ACHN (cell line): ENCODE measurements at regions not wholly inside any gene's neighbourhood (a gene's known extent, or its start where the extent isn't known, plus 50 kb on each side); places are given as distances from the start of the nearest gene placed in this dataset.
A peak's percentile ranks its signal among the peaks of the same experiment; 100 is the strongest.
"Not testable (repeated sequence)": the region's sequence is repeated elsewhere in the genome, so short reads cannot be mapped to it uniquely, and the experiment has no call there.

Source experiments
- DNase-seq: peaks from one replicate; pipeline ENCODE4 v3.0.0-alpha.2; 2015
- in situ Hi-C: cut with HindIII; loops from 2 replicates; pipeline ENCODE4 v1.10.0; 2017; ENCODE audit warnings: low sequenced_read_pairs, low pct_ligation_motif_present, low pct_unique_long_range_greater_than_20kb

GRCh38 chr3:107001635-107002034 lies 375.6 kb upstream of the CCDC54 start:
- in situ Hi-C loops = no loop called here
- DNase-seq = no peak

- in situ Hi-C loops, DNase-seq: not testable (repeated sequence)
These were observed 371.9 kb upstream of the CCDC54 start for GRCh38 chr3:107005352-107005751.

- in situ Hi-C loops = no loop called here
- no peak for DNase-seq
These were observed 369.0 kb upstream of the CCDC54 start for GRCh38 chr3:107008213-107008612.

GRCh38 chr3:107013641-107014040 lies 363.6 kb upstream of the CCDC54 start:
- in situ Hi-C loops = no loop called here

GRCh38 chr3:107024551-107025026 lies 352.6 kb upstream of the CCDC54 start:
- in situ Hi-C loops = no loop called here
- DNase-seq = no peak

More at GRCh38 chr3:107013641-107014040, 363.6 kb upstream of the CCDC54 start:
- DNase-seq = no peak

- no peak for DNase-seq
- in situ Hi-C loops = no loop called here
These were observed 351.3 kb upstream of the CCDC54 start for GRCh38 chr3:107025961-107026360.

- in situ Hi-C loops = no loop called here
These were observed 349.2 kb upstream of the CCDC54 start for GRCh38 chr3:107028086-107028485.

GRCh38 chr3:107028626-107029025 lies 348.6 kb upstream of the CCDC54 start:
- in situ Hi-C loops = no loop called here

More at GRCh38 chr3:107028086-107028485, 349.2 kb upstream of the CCDC54 start:
- no peak for DNase-seq

GRCh38 chr3:107032111-107032510 lies 345.1 kb upstream of the CCDC54 start:
- in situ Hi-C loops = no loop called here
- DNase-seq = no peak

More at GRCh38 chr3:107028626-107029025, 348.6 kb upstream of the CCDC54 start:
- DNase-seq = no peak

GRCh38 chr3:107034142-107034541 lies 343.1 kb upstream of the CCDC54 start:
- no peak for DNase-seq
- in situ Hi-C loops = no loop called here

GRCh38 chr3:107035176-107035575 lies 342.1 kb upstream of the CCDC54 start:
- in situ Hi-C loops = no loop called here
- no peak for DNase-seq

GRCh38 chr3:107044677-107045076 lies 332.6 kb upstream of the CCDC54 start:
- no peak for DNase-seq
- in situ Hi-C loops = no loop called here

- in situ Hi-C loops = no loop called here
These were observed 331.4 kb upstream of the CCDC54 start for GRCh38 chr3:107045791-107046190.

GRCh38 chr3:107055181-107055942 lies 321.9 kb upstream of the CCDC54 start:
- DNase-seq = no peak
- in situ Hi-C loops = no loop called here

More at GRCh38 chr3:107045791-107046190, 331.4 kb upstream of the CCDC54 start:
- DNase-seq = no peak

- in situ Hi-C loops = no loop called here
- no peak for DNase-seq
These were observed 315.8 kb upstream of the CCDC54 start for GRCh38 chr3:107061466-107061865.

- DNase-seq = no peak
- in situ Hi-C loops = no loop called here
These were observed 314.9 kb upstream of the CCDC54 start for GRCh38 chr3:107062310-107062709.

GRCh38 chr3:107062787-107063186 lies 314.5 kb upstream of the CCDC54 start:
- in situ Hi-C loops = no loop called here
- no peak for DNase-seq

- peak; percentile 23 for DNase-seq
- in situ Hi-C loops = no loop called here
These were observed 313.9 kb upstream of the CCDC54 start for GRCh38 chr3:107063351-107063750.

GRCh38 chr3:107064405-107065060 lies 312.7 kb upstream of the CCDC54 start:
- in situ Hi-C loops = no loop called here
- peak; percentile 72 for DNase-seq
